ENCODE measurements at regions not wholly inside any gene's neighbourhood (a gene's known extent, or its start where the extent isn't known, plus 50 kb on each side); places are given as distances from the start of the nearest gene placed in this dataset.

- WGBS (ENCODE audit: missing lambda C conversion rate): 0% methylated on average over 1 of the region's 1 CpG
- ATAC-seq (no peak), DNase-seq (ENCODE audit: low read depth in 1 of 2, low spot score in 1 of 2) (no peak), FAIRE-seq (no peak)
- CTCF ChIA-PET: no interaction called here
- no peaks in the 10 kb centered on the region for H3K4me1 ChIP-seq
- H3K4me3 ChIP-seq: no peak overlapping the region
- POLR2A ChIA-PET: no interaction called here
- H3K9me3 ChIP-seq: no peaks in the 10 kb centered on the region
- no peak for TF ChIP-seq FOSL2 (IDR thresholded peaks at IDR 0.05)
- TF ChIP-seq FOSL2 (CRISPR knock-in tag; IDR thresholded peaks at IDR 0.05): no peak
- TF ChIP-seq MAZ (IDR thresholded peaks at IDR 0.05; ENCODE audit: borderline replicate concordance, low read depth, low read length): no peak
- no peak for TF ChIP-seq NPAS2 (CRISPR knock-in tag; IDR thresholded peaks at IDR 0.05; ENCODE audit: borderline replicate concordance)
- TF ChIP-seq FOXS1 (CRISPR knock-in tag; IDR thresholded peaks at IDR 0.05): no peak
- no peak for TF ChIP-seq ZC3H11A (IDR thresholded peaks at IDR 0.05)
- no peak for TF ChIP-seq HMGXB4 (CRISPR knock-in tag; IDR thresholded peaks at IDR 0.05; ENCODE audit: borderline replicate concordance)
- no peak for TF ChIP-seq ESRRA (IDR thresholded peaks at IDR 0.05; ENCODE audit: borderline replicate concordance, low read length)
- TF ChIP-seq CHD4 (IDR thresholded peaks at IDR 0.05; ENCODE audit: borderline replicate concordance): no peak
- no peak for TF ChIP-seq HEYL (CRISPR knock-in tag; IDR thresholded peaks at IDR 0.05)
- TF ChIP-seq MAX (IDR thresholded peaks at IDR 0.05): no peak
- TF ChIP-seq NR3C1 (IDR thresholded peaks at IDR 0.05): no peak
- TF ChIP-seq KDM5A (IDR thresholded peaks at IDR 0.05): no peak
- TF ChIP-seq BHLHE40 (IDR thresholded peaks at IDR 0.05; ENCODE audit: low read depth, low read length): no peak
- TF ChIP-seq RFX5 (IDR thresholded peaks at IDR 0.05): no peak
- no peak for TF ChIP-seq SMC3 (IDR thresholded peaks at IDR 0.05)
- TF ChIP-seq PBX3 (IDR thresholded peaks at IDR 0.05): no peak
- no peak for TF ChIP-seq CHD2 (IDR thresholded peaks at IDR 0.05; ENCODE audit: low read length, partially characterized antibody)
- no peak for TF ChIP-seq MYC (IDR thresholded peaks at IDR 0.05; ENCODE audit: borderline replicate concordance, low read length)
- no peak overlapping the region for H3K4me2 ChIP-seq
- no peak overlapping the region for H3K27ac ChIP-seq
Measured at GRCh38 chr1:238914346-238914745, 472.0 kb upstream of the CHRM3 start.

GRCh38 chr1:238913210-238913609 lies 473.2 kb upstream of the CHRM3 start:
- POLR2A ChIA-PET: no interaction called here
- Histone ChIP-seq H3K4me1 (no peaks in the 10 kb centered on the region), H3K4me3 (no peak overlapping the region), H3K27ac (no peak overlapping the region), H3K4me2 (no peak overlapping the region), H3K9me3 (no peaks in the 10 kb centered on the region)
- no peak for ATAC-seq
- no peak for DNase-seq (ENCODE audit: low read depth in 1 of 2, low spot score in 1 of 2)
- CTCF ChIA-PET: no interaction called here
- TF ChIP-seq EP300 (IDR thresholded peaks at IDR 0.05) (no peak), BCL3 (IDR thresholded peaks at IDR 0.05) (no peak), EHF (CRISPR knock-in tag; IDR thresholded peaks at IDR 0.05) (no peak), RNF2 (IDR thresholded peaks at IDR 0.05; ENCODE audit: borderline replicate concordance, low read depth) (no peak), MYC (IDR thresholded peaks at IDR 0.05; ENCODE audit: borderline replicate concordance, low read length) (no peak), CBX8 (IDR thresholded peaks at IDR 0.05) (no peak), HES2 (IDR thresholded peaks at IDR 0.05) (no peak)
- FAIRE-seq: no peak
- WGBS (ENCODE audit: missing lambda C conversion rate): 4% methylated on average over 2 of the region's 2 CpGs
